ENCODE measurements at regions not wholly inside any gene's neighbourhood (a gene's known extent, or its start where the extent isn't known, plus 50 kb on each side); places are given as distances from the start of the nearest gene placed in this dataset.

- TF ChIP-seq BCL11A (tag by site-specific recombination; IDR thresholded peaks at IDR 0.05; ENCODE audit: low read depth) (no peak), ZNF777 (tag by site-specific recombination; IDR thresholded peaks at IDR 0.05; ENCODE audit: borderline replicate concordance) (no peak), HOXD13 (CRISPR knock-in tag; IDR thresholded peaks at IDR 0.05; ENCODE audit: borderline replicate concordance) (no peak), CTCF (tag by site-specific recombination; IDR thresholded peaks at IDR 0.05) (no peak), ZNF10 (tag by site-specific recombination; IDR thresholded peaks at IDR 0.05) (no peak), ZNF580 (tag by site-specific recombination; IDR thresholded peaks at IDR 0.05) (no peak), ZNF629 (tag by site-specific recombination; IDR thresholded peaks at IDR 0.05) (no peak), SETDB1 (IDR thresholded peaks at IDR 0.05; ENCODE audit: insufficient read length, low read length) (no peak), YY1 (tag by site-specific recombination; IDR thresholded peaks at IDR 0.05) (no peak), REST (tag by site-specific recombination; IDR thresholded peaks at IDR 0.05) (no peak), ZNF785 (tag by site-specific recombination; IDR thresholded peaks at IDR 0.05) (no peak), EGR2 (tag by site-specific recombination; IDR thresholded peaks at IDR 0.05; ENCODE audit: low read depth) (no peak), KLF16 (tag by site-specific recombination; IDR thresholded peaks at IDR 0.05) (no peak), ZNF274 (IDR thresholded peaks at IDR 0.05; ENCODE audit: low read length) (no peak), ZNF274 (tag by site-specific recombination; IDR thresholded peaks at IDR 0.05; ENCODE audit: borderline replicate concordance) (no peak)
These were observed 448.3 kb downstream of the EFNB2 start for GRCh38 chr13:106087201-106087600.
